ENCODE measurements at regions not wholly inside any gene's neighbourhood (a gene's known extent, or its start where the extent isn't known, plus 50 kb on each side); places are given as distances from the start of the nearest gene placed in this dataset.

DNA sequence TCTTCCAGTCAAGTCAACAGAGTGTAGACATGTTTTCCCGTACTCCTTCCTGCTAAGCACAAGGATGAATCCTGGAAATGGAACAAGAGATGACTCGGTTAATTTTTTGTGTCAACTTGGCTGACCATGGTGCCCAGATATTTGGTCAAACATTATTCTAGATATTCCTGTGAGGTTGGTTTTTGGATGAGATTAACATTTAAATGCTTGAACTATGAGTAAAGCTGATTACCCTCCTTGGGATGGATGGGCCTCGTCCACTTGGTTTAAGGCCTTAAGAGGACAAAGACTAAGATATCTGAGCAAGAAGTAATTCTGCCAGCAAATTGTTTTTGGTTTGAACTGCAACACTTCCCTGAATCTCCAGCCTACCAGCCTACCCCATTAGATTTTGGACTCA lies 338.1 kb upstream of the MSX2 start:
- Histone ChIP-seq H3K9me3 (ENCODE audit: control extremely low read depth in 1 of 5, control insufficient read depth in 4 of 5, insufficient read depth in 2 of 5, low read depth in 1 of 5, low read length in 4 of 5) (no peaks in the 10 kb centered on the region), H3K27me3 (replicated peaks in 2 of 5; ENCODE audit: control insufficient read depth in 4 of 5, insufficient read depth in 5 of 5, low read length in 4 of 5) (peaks cover 0 to 36% (median 2%) of the 10 kb centered on the region in 5 experiments), H3K4me1 (ENCODE audit: control extremely low read depth in 1 of 4, control insufficient read depth in 4 of 4, insufficient read depth in 4 of 4, low read length in 3 of 4) (no peaks in the 10 kb centered on the region), H3K27ac (ENCODE audit: insufficient read depth in 1 of 2, low read depth in 1 of 2, low read length in 2 of 2, poor library complexity in 1 of 2, severe bottlenecking in 2 of 2) (no peak overlapping the region), H3K4me3 (ENCODE audit: control insufficient read depth in 1 of 7, extremely low read depth in 1 of 7, insufficient read depth in 4 of 7, low read depth in 2 of 7, low read length in 6 of 7) (no peak overlapping the region), H3K36me3 (ENCODE audit: control insufficient read depth in 4 of 4, insufficient read depth in 4 of 4, low read length in 3 of 4) (no peaks in the 10 kb centered on the region)
- 100% methylated on average over 3 of the region's 3 CpGs for WGBS (ENCODE audit: insufficient coverage)
- ChIA-PET POLR2A (no interaction called here), CTCF (interaction anchor here (0.6 kb wide), 1 partner anchor 42 kb away, joined by 3 read pairs; no protein-coding TSS in a partner anchor)
- no peak for DNase-seq

DNA sequence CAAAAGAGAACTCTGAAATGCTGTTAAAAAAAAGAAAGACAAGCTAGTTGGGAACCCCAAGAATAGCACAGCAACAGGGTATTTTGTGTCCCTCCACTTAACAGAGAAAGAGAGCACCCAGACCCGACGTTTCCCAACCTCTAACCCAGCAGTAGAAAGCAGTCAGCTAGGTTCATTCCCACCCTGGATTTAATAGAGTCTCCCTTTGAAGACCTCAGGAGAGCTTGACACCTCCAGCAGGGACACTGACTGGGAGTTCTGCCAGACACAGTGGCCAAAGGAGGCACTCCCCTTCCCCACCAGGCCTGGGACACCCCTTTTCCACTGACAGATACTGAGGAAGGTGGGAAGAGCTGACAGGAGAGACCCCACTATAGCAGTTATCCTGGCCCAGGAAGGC lies 337.5 kb upstream of the MSX2 start:
- WGBS (ENCODE audit: insufficient coverage): 47% methylated on average over 2 of the region's 2 CpGs
- Histone ChIP-seq H3K9me3 (ENCODE audit: control extremely low read depth in 1 of 5, control insufficient read depth in 4 of 5, insufficient read depth in 2 of 5, low read depth in 1 of 5, low read length in 4 of 5) (no peaks in the 10 kb centered on the region), H3K27ac (ENCODE audit: insufficient read depth in 1 of 2, low read depth in 1 of 2, low read length in 2 of 2, poor library complexity in 1 of 2, severe bottlenecking in 2 of 2) (no peak overlapping the region), H3K4me3 (ENCODE audit: control insufficient read depth in 1 of 7, extremely low read depth in 1 of 7, insufficient read depth in 4 of 7, low read depth in 2 of 7, low read length in 6 of 7) (no peak overlapping the region), H3K4me1 (ENCODE audit: control extremely low read depth in 1 of 4, control insufficient read depth in 4 of 4, insufficient read depth in 4 of 4, low read length in 3 of 4) (no peaks in the 10 kb centered on the region), H3K27me3 (replicated peaks in 2 of 5; ENCODE audit: control insufficient read depth in 4 of 5, insufficient read depth in 5 of 5, low read length in 4 of 5) (peaks cover 0 to 36% (median 2%) of the 10 kb centered on the region in 5 experiments), H3K36me3 (ENCODE audit: control insufficient read depth in 4 of 4, insufficient read depth in 4 of 4, low read length in 3 of 4) (no peaks in the 10 kb centered on the region)
- ChIA-PET POLR2A (no interaction called here), CTCF (no interaction called here)
- DNase-seq: no peak

DNA sequence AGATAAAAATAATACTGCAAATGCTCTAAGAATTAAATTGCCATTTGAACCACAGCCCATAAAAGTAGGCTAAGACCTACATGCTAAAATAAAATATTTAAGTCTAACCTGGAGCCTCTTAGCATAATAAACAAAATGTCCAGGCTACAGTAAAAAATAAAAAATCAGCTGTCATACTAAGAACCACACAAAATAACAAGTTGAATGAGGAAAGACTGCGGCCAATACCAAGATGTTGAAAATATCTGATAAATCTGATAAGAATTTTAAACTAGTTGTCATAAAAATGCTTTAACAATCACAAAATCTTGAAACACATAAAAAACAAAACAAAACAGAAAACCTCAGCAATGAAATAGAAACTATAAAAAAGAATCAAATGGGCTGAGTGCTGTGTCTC lies 336.9 kb upstream of the MSX2 start:
- Histone ChIP-seq H3K9me3 (ENCODE audit: control extremely low read depth in 1 of 5, control insufficient read depth in 4 of 5, insufficient read depth in 2 of 5, low read depth in 1 of 5, low read length in 4 of 5) (no peaks in the 10 kb centered on the region), H3K27me3 (replicated peaks in 2 of 5; ENCODE audit: control insufficient read depth in 4 of 5, insufficient read depth in 5 of 5, low read length in 4 of 5) (peaks cover 0 to 38% (median 4%) of the 10 kb centered on the region in 5 experiments), H3K27ac (ENCODE audit: insufficient read depth in 1 of 2, low read depth in 1 of 2, low read length in 2 of 2, poor library complexity in 1 of 2, severe bottlenecking in 2 of 2) (no peak overlapping the region), H3K4me3 (ENCODE audit: control insufficient read depth in 1 of 7, extremely low read depth in 1 of 7, insufficient read depth in 4 of 7, low read depth in 2 of 7, low read length in 6 of 7) (no peak overlapping the region), H3K36me3 (ENCODE audit: control insufficient read depth in 4 of 4, insufficient read depth in 4 of 4, low read length in 3 of 4) (no peaks in the 10 kb centered on the region), H3K4me1 (ENCODE audit: control extremely low read depth in 1 of 4, control insufficient read depth in 4 of 4, insufficient read depth in 4 of 4, low read length in 3 of 4) (no peaks in the 10 kb centered on the region)
- CTCF ChIA-PET: no interaction called here
- DNase-seq: no peak
- WGBS (ENCODE audit: insufficient coverage): no CpG with 5 or more reads among the region's 1 CpG
- POLR2A ChIA-PET: no interaction called here

DNA sequence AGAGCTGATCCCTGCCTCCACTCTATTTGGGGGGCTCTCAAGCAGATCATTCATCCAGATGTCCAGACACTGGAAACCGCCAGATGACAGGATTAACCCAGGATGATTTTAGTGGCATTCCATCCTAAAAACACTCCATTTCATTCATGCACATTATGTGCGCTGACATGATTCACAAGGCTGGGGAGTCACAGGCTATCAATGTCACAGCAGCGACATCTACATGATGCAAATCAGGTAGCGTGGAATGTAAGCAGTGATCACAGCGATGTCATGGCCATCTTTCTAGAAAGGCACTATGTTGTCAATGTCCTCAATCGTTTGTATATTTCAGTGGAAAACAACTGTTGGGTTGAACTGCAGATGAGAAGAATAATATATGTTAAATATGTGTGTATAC lies 331.5 kb upstream of the MSX2 start:
- ChIA-PET CTCF (no interaction called here), POLR2A (no interaction called here)
- 95% methylated on average over 5 of the region's 6 CpGs for WGBS (ENCODE audit: insufficient coverage)
- Histone ChIP-seq H3K4me3 (ENCODE audit: control insufficient read depth in 1 of 7, extremely low read depth in 1 of 7, insufficient read depth in 4 of 7, low read depth in 2 of 7, low read length in 6 of 7) (no peak overlapping the region), H3K36me3 (ENCODE audit: control insufficient read depth in 4 of 4, insufficient read depth in 4 of 4, low read length in 3 of 4) (no peaks in the 10 kb centered on the region), H3K9me3 (ENCODE audit: control extremely low read depth in 1 of 5, control insufficient read depth in 4 of 5, insufficient read depth in 2 of 5, low read depth in 1 of 5, low read length in 4 of 5) (no peaks in the 10 kb centered on the region), H3K27me3 (replicated peaks in 2 of 5; ENCODE audit: control insufficient read depth in 4 of 5, insufficient read depth in 5 of 5, low read length in 4 of 5) (peaks cover 0 to 44% (median 7%) of the 10 kb centered on the region in 5 experiments), H3K27ac (ENCODE audit: insufficient read depth in 1 of 2, low read depth in 1 of 2, low read length in 2 of 2, poor library complexity in 1 of 2, severe bottlenecking in 2 of 2) (no peak overlapping the region), H3K4me1 (ENCODE audit: control extremely low read depth in 1 of 4, control insufficient read depth in 4 of 4, insufficient read depth in 4 of 4, low read length in 3 of 4) (no peaks in the 10 kb centered on the region)
- no peak for DNase-seq

DNA sequence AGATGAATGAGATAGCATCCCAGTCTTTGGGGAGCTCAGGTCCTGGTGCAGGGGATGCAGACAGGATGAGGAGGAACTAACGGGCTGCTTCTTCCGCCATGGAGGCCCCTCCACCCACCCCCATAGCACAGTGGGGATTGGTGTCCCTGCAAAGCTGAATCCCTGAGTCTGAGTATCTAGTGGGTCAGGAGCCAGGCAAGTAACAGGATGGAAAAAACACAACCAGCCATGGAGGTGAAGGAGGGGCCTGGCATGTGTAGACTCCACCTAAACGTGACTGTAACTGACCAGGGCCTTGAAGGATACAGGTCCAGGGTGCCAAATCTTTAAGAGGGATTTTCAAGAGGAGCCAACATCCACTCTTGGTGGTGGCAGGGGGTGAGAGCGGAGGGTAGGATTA lies 327.8 kb upstream of the MSX2 start:
- H3K27ac ChIP-seq (ENCODE audit: insufficient read depth in 1 of 2, low read depth in 1 of 2, low read length in 2 of 2, poor library complexity in 1 of 2, severe bottlenecking in 2 of 2): no peak overlapping the region
- POLR2A ChIA-PET: no interaction called here
- no peaks in the 10 kb centered on the region for H3K4me1 ChIP-seq (ENCODE audit: control extremely low read depth in 1 of 4, control insufficient read depth in 4 of 4, insufficient read depth in 4 of 4, low read length in 3 of 4)
- H3K9me3 ChIP-seq (ENCODE audit: control extremely low read depth in 1 of 5, control insufficient read depth in 4 of 5, insufficient read depth in 2 of 5, low read depth in 1 of 5, low read length in 4 of 5): no peaks in the 10 kb centered on the region
- WGBS (ENCODE audit: insufficient coverage): 79% methylated on average over 1 of the region's 4 CpGs
- H3K36me3 ChIP-seq (ENCODE audit: control insufficient read depth in 4 of 4, insufficient read depth in 4 of 4, low read length in 3 of 4): no peaks in the 10 kb centered on the region
- CTCF ChIA-PET: no interaction called here
- no peak overlapping the region for H3K4me3 ChIP-seq (ENCODE audit: control insufficient read depth in 1 of 7, extremely low read depth in 1 of 7, insufficient read depth in 4 of 7, low read depth in 2 of 7, low read length in 6 of 7)
- DNase-seq: no peak
- H3K27me3 ChIP-seq (replicated peaks in 2 of 5; ENCODE audit: control insufficient read depth in 4 of 5, insufficient read depth in 5 of 5, low read length in 4 of 5): peaks cover 0 to 44% (median 7%) of the 10 kb centered on the region in 5 experiments

DNA sequence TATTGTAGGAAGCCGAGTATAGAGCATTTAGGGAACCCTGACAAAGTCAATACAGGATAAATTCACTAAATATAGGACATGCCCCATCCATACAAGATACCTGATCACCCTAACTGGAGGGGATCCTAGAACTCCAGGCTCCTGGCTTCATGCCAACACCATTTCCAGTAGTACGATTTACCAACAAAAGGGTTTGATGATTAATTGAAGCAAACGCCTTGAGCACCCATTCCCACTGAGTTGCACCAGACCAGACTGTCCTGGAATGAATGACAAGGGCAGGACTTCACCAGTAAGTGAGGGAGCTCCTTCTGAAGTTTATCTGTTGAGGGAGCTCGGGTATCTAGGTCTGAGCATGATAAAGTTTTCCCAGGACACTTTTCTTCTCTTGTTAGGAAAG lies 327.2 kb upstream of the MSX2 start:
- DNase-seq: no peak
- H3K27ac ChIP-seq (ENCODE audit: insufficient read depth in 1 of 2, low read depth in 1 of 2, low read length in 2 of 2, poor library complexity in 1 of 2, severe bottlenecking in 2 of 2): no peak overlapping the region
- ChIA-PET POLR2A (no interaction called here), CTCF (interaction anchor here (0.7 kb wide), 1 partner anchor 67 kb away, joined by 4 read pairs; no protein-coding TSS in a partner anchor)
- H3K27me3 ChIP-seq (replicated peaks in 2 of 5; ENCODE audit: control insufficient read depth in 4 of 5, insufficient read depth in 5 of 5, low read length in 4 of 5): peaks cover 0 to 44% (median 7%) of the 10 kb centered on the region in 5 experiments
- H3K36me3 ChIP-seq (ENCODE audit: control insufficient read depth in 4 of 4, insufficient read depth in 4 of 4, low read length in 3 of 4): no peaks in the 10 kb centered on the region
- WGBS (ENCODE audit: insufficient coverage): 57% methylated on average over 2 of the region's 4 CpGs
- no peaks in the 10 kb centered on the region for H3K9me3 ChIP-seq (ENCODE audit: control extremely low read depth in 1 of 5, control insufficient read depth in 4 of 5, insufficient read depth in 2 of 5, low read depth in 1 of 5, low read length in 4 of 5)
- H3K4me1 ChIP-seq (ENCODE audit: control extremely low read depth in 1 of 4, control insufficient read depth in 4 of 4, insufficient read depth in 4 of 4, low read length in 3 of 4): no peaks in the 10 kb centered on the region
- no peak overlapping the region for H3K4me3 ChIP-seq (ENCODE audit: control insufficient read depth in 1 of 7, extremely low read depth in 1 of 7, insufficient read depth in 4 of 7, low read depth in 2 of 7, low read length in 6 of 7)

DNA sequence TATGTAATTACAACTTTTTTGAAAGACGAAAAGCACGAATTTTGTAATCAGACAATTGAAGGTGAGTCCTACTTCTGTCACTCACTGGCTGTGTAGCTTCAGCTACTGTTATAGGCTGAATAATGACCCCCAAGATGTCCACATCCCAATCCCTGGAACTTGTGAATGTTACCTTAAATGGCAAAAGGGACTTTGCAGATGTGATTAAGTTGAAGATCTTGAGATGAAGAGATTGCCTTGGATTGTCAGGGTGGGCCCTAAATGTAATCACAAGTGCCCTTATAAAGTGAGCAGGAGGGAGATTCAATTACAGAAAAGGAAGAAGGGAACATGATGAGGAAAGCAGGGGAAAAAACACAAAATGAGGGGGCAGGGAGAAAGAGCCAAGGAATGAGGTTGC lies 326.2 kb upstream of the MSX2 start:
- H3K36me3 ChIP-seq (ENCODE audit: control insufficient read depth in 4 of 4, insufficient read depth in 4 of 4, low read length in 3 of 4): no peaks in the 10 kb centered on the region
- no peak for DNase-seq
- H3K4me3 ChIP-seq (ENCODE audit: control insufficient read depth in 1 of 7, extremely low read depth in 1 of 7, insufficient read depth in 4 of 7, low read depth in 2 of 7, low read length in 6 of 7): no peak overlapping the region
- POLR2A ChIA-PET: interaction anchor here (0.7 kb wide), 1 partner anchor 356 kb away, joined by 3 read pairs; no protein-coding TSS in a partner anchor
- peaks cover 0 to 38% (median 7%) of the 10 kb centered on the region in 5 experiments for H3K27me3 ChIP-seq (replicated peaks in 2 of 5; ENCODE audit: control insufficient read depth in 4 of 5, insufficient read depth in 5 of 5, low read length in 4 of 5)
- CTCF ChIA-PET: no interaction called here
- H3K4me1 ChIP-seq (ENCODE audit: control extremely low read depth in 1 of 4, control insufficient read depth in 4 of 4, insufficient read depth in 4 of 4, low read length in 3 of 4): no peaks in the 10 kb centered on the region
- 93% methylated on average over 2 of the region's 2 CpGs for WGBS (ENCODE audit: insufficient coverage)
- no peaks in the 10 kb centered on the region for H3K9me3 ChIP-seq (ENCODE audit: control extremely low read depth in 1 of 5, control insufficient read depth in 4 of 5, insufficient read depth in 2 of 5, low read depth in 1 of 5, low read length in 4 of 5)
- H3K27ac ChIP-seq (ENCODE audit: insufficient read depth in 1 of 2, low read depth in 1 of 2, low read length in 2 of 2, poor library complexity in 1 of 2, severe bottlenecking in 2 of 2): no peak overlapping the region

All from common myeloid progenitor, CD34-positive (primary cell).